DOHH2 (cell line): ENCODE measurements at regions not wholly inside any gene's neighbourhood (a gene's known extent, or its start where the extent isn't known, plus 50 kb on each side); places are given as distances from the start of the nearest gene placed in this dataset.
"Not testable (repeated sequence)": the region's sequence is repeated elsewhere in the genome, so short reads cannot be mapped to it uniquely, and the experiment has no call there.

Experiments used
- H3F3A ChIP-seq: fragments of 200-600 bp; sonication (generic), shearing (Covaris generic); 2 replicates; pipeline ENCODE4 v1.6.0; 2016; ENCODE audit warnings: antibody characterized with exemption, mild to moderate bottlenecking; ENCODE audit not compliant: control insufficient read depth, insufficient read depth
- H3K27ac ChIP-seq: fragments of 200-600 bp; sonication (generic); 2 replicates; pipeline ENCODE4 v1.5.1; 2014; ENCODE audit warnings: low read depth, mild to moderate bottlenecking, low read length, moderate library complexity
- H3K27me3 ChIP-seq: fragments of 200-600 bp; sonication (generic); 2 replicates; pipeline ENCODE4 v1.6.1; 2014; ENCODE audit warnings: mild to moderate bottlenecking, low read length, mixed read lengths; ENCODE audit not compliant: control insufficient read depth
- H3K36me3 ChIP-seq: fragments of 200-600 bp; sonication (generic); 2 replicates; pipeline ENCODE4 v1.6.1; 2014; ENCODE audit warnings: mild to moderate bottlenecking, low read length, moderate library complexity, mixed read lengths; ENCODE audit not compliant: control insufficient read depth
- H3K4me1 ChIP-seq: fragments of 200-600 bp; sonication (generic); 2 replicates; pipeline ENCODE4 v1.6.1; 2014; ENCODE audit warnings: mild to moderate bottlenecking, low read length, mixed read lengths; ENCODE audit not compliant: control insufficient read depth
- H3K4me2 ChIP-seq: fragments of 200-600 bp; sonication (generic); 2 replicates; pipeline ENCODE4 v1.6.0; 2014; ENCODE audit warnings: mild to moderate bottlenecking, low read length, moderate library complexity
- H3K4me3 ChIP-seq: fragments of 200-600 bp; sonication (generic); 2 replicates; pipeline ENCODE4 v1.5.1; 2014; ENCODE audit warnings: mild to moderate bottlenecking, low read length, mixed read lengths
- H3K79me2 ChIP-seq: fragments of 200-600 bp; sonication (generic); 2 replicates; pipeline ENCODE4 v1.6.1; 2014; ENCODE audit warnings: mild to moderate bottlenecking, low read length, mixed read lengths; ENCODE audit not compliant: control insufficient read depth
- H3K9me2 ChIP-seq: fragments of 200-600 bp; sonication (generic); replicated peaks from 2 replicates; pipeline ENCODE4 v1.6.1; 2014; ENCODE audit warnings: mild to moderate bottlenecking, low read length, mixed read lengths; ENCODE audit not compliant: control insufficient read depth
- H3K9me3 ChIP-seq: fragments of 200-600 bp; sonication (generic); 2 replicates; pipeline ENCODE4 v1.6.1; 2014; ENCODE audit warnings: antibody characterized with exemption, low read length, mixed read lengths; ENCODE audit not compliant: control insufficient read depth, insufficient read depth
- H4K20me1 ChIP-seq: fragments of 200-600 bp; sonication (generic); 2 replicates; pipeline ENCODE4 v1.6.0; 2014; ENCODE audit warnings: low read depth, mild to moderate bottlenecking, antibody characterized with exemption, low read length, moderate library complexity; ENCODE audit not compliant: control insufficient read depth, insufficient read depth
- CTCF ChIP-seq: fragments of 200-600 bp; sonication (generic); IDR thresholded peaks from one replicate; pipeline ENCODE4 v1.5.1; 2014; ENCODE audit warnings: antibody characterized with exemption, mild to moderate bottlenecking, low read depth, low read length; ENCODE audit not compliant: poor library complexity, severe bottlenecking
- EZH2phosphoT487 ChIP-seq: fragments of 200-600 bp; sonication (generic); IDR thresholded peaks from 2 replicates; pipeline ENCODE4 v1.6.1; 2017; ENCODE audit warnings: borderline replicate concordance, mild to moderate bottlenecking, antibody characterized with exemption, low read length, moderate library complexity, mixed read lengths

GRCh38 chr10:90089719-90090118, 388.3 kb downstream of the KIF20B start:
- no peaks in the 10 kb centered on the region for H3K4me1 ChIP-seq
- no peaks in the 10 kb centered on the region for H3K79me2 ChIP-seq
- no peaks in the 10 kb centered on the region for H3F3A ChIP-seq
- no peak overlapping the region for H3K4me2 ChIP-seq
- no peak overlapping the region for H3K27ac ChIP-seq
- no peaks in the 10 kb centered on the region for H3K9me2 ChIP-seq
- no peaks in the 10 kb centered on the region for H3K36me3 ChIP-seq
- no peak for TF ChIP-seq EZH2phosphoT487
- TF ChIP-seq CTCF = no peak
- H3K27me3 ChIP-seq = no peaks in the 10 kb centered on the region
- no peaks in the 10 kb centered on the region for H3K9me3 ChIP-seq
- no peaks in the 10 kb centered on the region for H4K20me1 ChIP-seq
- no peak overlapping the region for H3K4me3 ChIP-seq

GRCh38 chr10:90096196-90096595, 394.8 kb downstream of the KIF20B start:
- H4K20me1 ChIP-seq = no peaks in the 10 kb centered on the region
- TF ChIP-seq CTCF = no peak
- no peak for TF ChIP-seq EZH2phosphoT487
- no peaks in the 10 kb centered on the region for H3K36me3 ChIP-seq

GRCh38 chr10:90107581-90107980, 406.2 kb downstream of the KIF20B start:
- H3K9me2 ChIP-seq, H3K4me1 ChIP-seq, H3K9me3 ChIP-seq, H3K79me2 ChIP-seq, H3F3A ChIP-seq, H3K4me2 ChIP-seq, H3K27ac ChIP-seq, H3K27me3 ChIP-seq, H4K20me1 ChIP-seq, H3K36me3 ChIP-seq, H3K4me3 ChIP-seq: not testable (repeated sequence)

More at GRCh38 chr10:90096196-90096595, 394.8 kb downstream of the KIF20B start:
- Histone ChIP-seq H3K79me2 (no peaks in the 10 kb centered on the region), H3K9me2 (no peaks in the 10 kb centered on the region), H3K27ac (no peak overlapping the region), H3F3A (no peaks in the 10 kb centered on the region), H3K4me3 (no peak overlapping the region), H3K9me3 (no peaks in the 10 kb centered on the region), H3K27me3 (no peaks in the 10 kb centered on the region), H3K4me2 (no peak overlapping the region), H3K4me1 (no peaks in the 10 kb centered on the region)

GRCh38 chr10:90111671-90112070, 410.3 kb downstream of the KIF20B start:
- no peaks in the 10 kb centered on the region for H3K9me2 ChIP-seq
- no peak overlapping the region for H3K27ac ChIP-seq
- H3K9me3 ChIP-seq = no peaks in the 10 kb centered on the region
- no peak overlapping the region for H3K4me3 ChIP-seq
- no peak overlapping the region for H3K4me2 ChIP-seq
- H3K79me2 ChIP-seq = no peaks in the 10 kb centered on the region
- no peaks in the 10 kb centered on the region for H3F3A ChIP-seq
- H3K4me1 ChIP-seq = no peaks in the 10 kb centered on the region
- TF ChIP-seq EZH2phosphoT487 (no peak), CTCF (no peak)
- H3K27me3 ChIP-seq = no peaks in the 10 kb centered on the region
- no peaks in the 10 kb centered on the region for H4K20me1 ChIP-seq
- no peaks in the 10 kb centered on the region for H3K36me3 ChIP-seq
